Natural killer cell (primary cell): ENCODE measurements at regions not wholly inside any gene's neighbourhood (a gene's known extent, or its start where the extent isn't known, plus 50 kb on each side); places are given as distances from the start of the nearest gene placed in this dataset.

Experiments
- ATAC-seq, 3 donors: fragments of 150-1000 bp in 2 of 3; fragments of 200-7000 bp in 1 of 3; cut with Tn5 transposase; 1 replicate in 1 of 3; 2 replicates in 2 of 3; pipeline ENCODE4 v1.10.0; 2021; ENCODE audit warnings: mild to moderate bottlenecking in 2 of 3, moderate library complexity in 2 of 3
- DNase-seq, 2 donors: peaks; one replicate each; pipeline versions ENCODE4 v3.0.0 to v3.0.0-alpha.2; 2013 to 2021; ENCODE audit warnings: mixed read lengths in 1 of 2
- H3K27ac ChIP-seq: one replicate; pipeline ENCODE4 v1.5.1; 2013; ENCODE audit warnings: mild to moderate bottlenecking, low read length
- H3K27me3 ChIP-seq: one replicate; pipeline ENCODE4 v1.6.1; 2013; ENCODE audit warnings: low read length; ENCODE audit not compliant: control insufficient read depth, insufficient read depth
- H3K36me3 ChIP-seq: one replicate; pipeline ENCODE4 v1.6.1; 2013; ENCODE audit warnings: low read length; ENCODE audit not compliant: control insufficient read depth, insufficient read depth
- H3K4me1 ChIP-seq: one replicate; pipeline ENCODE4 v1.6.1; 2013; ENCODE audit warnings: low read length; ENCODE audit not compliant: control insufficient read depth, insufficient read depth
- H3K4me3 ChIP-seq: one replicate; pipeline ENCODE4 v1.5.1; 2013; ENCODE audit warnings: low read length
- H3K9me3 ChIP-seq: one replicate; pipeline ENCODE4 v1.6.1; 2013; ENCODE audit warnings: low read length; ENCODE audit not compliant: control insufficient read depth, insufficient read depth
- H3K27ac Mint-ChIP-seq, 2 donors: one replicate each; pipeline ENCODE4 v1.8.0; 2022; ENCODE audit warnings: mild to moderate bottlenecking in 2 of 2, mixed read lengths in 2 of 2, moderate library complexity in 1 of 2
- H3K27me3 Mint-ChIP-seq, 2 donors: one replicate each; pipeline ENCODE4 v1.8.0; 2022; ENCODE audit warnings: low read depth in 2 of 2, mixed read lengths in 2 of 2
- H3K36me3 Mint-ChIP-seq: one replicate; pipeline ENCODE4 v1.8.0; 2022; ENCODE audit warnings: mixed read lengths
- H3K4me1 Mint-ChIP-seq, 2 donors: one replicate each; pipeline ENCODE4 v1.8.0; 2022; ENCODE audit warnings: mixed read lengths in 2 of 2
- H3K4me3 Mint-ChIP-seq: one replicate; pipeline ENCODE4 v1.8.0; 2022; ENCODE audit warnings: mild to moderate bottlenecking, moderate library complexity, mixed read lengths
- H3K9me3 Mint-ChIP-seq, 2 donors: one replicate each; pipeline ENCODE4 v1.8.0; 2022; ENCODE audit warnings: mixed read lengths in 2 of 2
- CTCF ChIP-seq: fragments of 200-600 bp; IDR thresholded peaks from one replicate; pipeline ENCODE4 v1.8.0; 2022; ENCODE audit warnings: antibody characterized with exemption
- WGBS: methylation state at CpG from one replicate; pipeline ENCODE4 v1.1.7; 2013; ENCODE audit warnings: missing lambda C conversion rate; ENCODE audit not compliant: insufficient coverage; 5-methylcytosine and 5-hydroxymethylcytosine counted together
- intact Hi-C: fragments of 100-400 bp; cut with micrococcal nuclease; formaldehyde crosslinking; loops from one replicate; pipeline ENCODE4 v1.14.2; 2022

- peaks cover 0 to 12% of the 10 kb centered on the region in 2 donors for H3K9me3 Mint-ChIP-seq
- no peaks in the 10 kb centered on the region for H3K36me3 Mint-ChIP-seq
- no peak for TF ChIP-seq CTCF
- no peak overlapping the region for H3K27ac Mint-ChIP-seq
- Histone ChIP-seq H3K4me1 (no peaks in the 10 kb centered on the region), H3K9me3 (no peaks in the 10 kb centered on the region), H3K27ac (no peak overlapping the region), H3K4me3 (no peak overlapping the region), H3K36me3 (no peaks in the 10 kb centered on the region), H3K27me3 (no peaks in the 10 kb centered on the region)
- ATAC-seq (no peak), DNase-seq (no peak)
- intact Hi-C loops = no loop called here
- H3K4me3 Mint-ChIP-seq = no peak overlapping the region
- H3K27me3 Mint-ChIP-seq = no peaks in the 10 kb centered on the region
- no peaks in the 10 kb centered on the region for H3K4me1 Mint-ChIP-seq
Observed at GRCh38 chrX:94097868-94098267, 423.9 kb downstream of the FAM133A start.

GRCh38 chrX:94107981-94108380 lies 434.0 kb downstream of the FAM133A start:
- Mint-ChIP-seq H3K9me3 (peaks cover 0 to 3% of the 10 kb centered on the region in 2 donors), H3K27ac (no peak overlapping the region), H3K36me3 (no peaks in the 10 kb centered on the region), H3K4me3 (no peak overlapping the region), H3K4me1 (no peaks in the 10 kb centered on the region), H3K27me3 (no peaks in the 10 kb centered on the region)
- no peak for TF ChIP-seq CTCF
- H3K4me1 ChIP-seq = no peaks in the 10 kb centered on the region
- H3K4me3 ChIP-seq = no peak overlapping the region
- intact Hi-C loops = no loop called here
- no peaks in the 10 kb centered on the region for H3K36me3 ChIP-seq
- DNase-seq = no peak
- no CpG with 5 or more reads among the region's 3 CpGs for WGBS
- H3K27me3 ChIP-seq = no peaks in the 10 kb centered on the region
- no peak for ATAC-seq
- H3K27ac ChIP-seq = no peak overlapping the region
- H3K9me3 ChIP-seq = no peaks in the 10 kb centered on the region

- H3K9me3 ChIP-seq = no peaks in the 10 kb centered on the region
- DNase-seq = no peak
- no peak for ATAC-seq
- H3K4me3 ChIP-seq = no peak overlapping the region
- 75% methylated on average over 2 of the region's 2 CpGs for WGBS
- no peak overlapping the region for H3K27ac Mint-ChIP-seq
- no peaks in the 10 kb centered on the region for H3K36me3 ChIP-seq
- H3K27me3 Mint-ChIP-seq = no peaks in the 10 kb centered on the region
- no peaks in the 10 kb centered on the region for H3K4me1 ChIP-seq
- no peak for TF ChIP-seq CTCF
- intact Hi-C loops = no loop called here
- H3K36me3 Mint-ChIP-seq = no peaks in the 10 kb centered on the region
- H3K27me3 ChIP-seq = no peaks in the 10 kb centered on the region
- peaks cover 0 to 4% of the 10 kb centered on the region in 2 donors for H3K9me3 Mint-ChIP-seq
- no peak overlapping the region for H3K4me3 Mint-ChIP-seq
- no peaks in the 10 kb centered on the region for H3K4me1 Mint-ChIP-seq
- no peak overlapping the region for H3K27ac ChIP-seq
Observed at GRCh38 chrX:94114362-94114761, 440.4 kb downstream of the FAM133A start.

GRCh38 chrX:94121799-94122198 lies 447.8 kb downstream of the FAM133A start:
- intact Hi-C loops = no loop called here
- H3K27ac Mint-ChIP-seq = no peak overlapping the region

More at GRCh38 chrX:94121799-94122198, 447.8 kb downstream of the FAM133A start:
- TF ChIP-seq CTCF = no peak
- Mint-ChIP-seq H3K4me1 (no peaks in the 10 kb centered on the region), H3K9me3 (peaks cover 0 to 16% of the 10 kb centered on the region in 2 donors), H3K27me3 (no peaks in the 10 kb centered on the region), H3K4me3 (no peak overlapping the region), H3K36me3 (no peaks in the 10 kb centered on the region)
- Histone ChIP-seq H3K4me3 (no peak overlapping the region), H3K36me3 (no peaks in the 10 kb centered on the region), H3K27ac (no peak overlapping the region), H3K4me1 (no peaks in the 10 kb centered on the region), H3K27me3 (no peaks in the 10 kb centered on the region), H3K9me3 (no peaks in the 10 kb centered on the region)
- WGBS = no CpG with 5 or more reads among the region's 2 CpGs
- no peak for DNase-seq
- no peak for ATAC-seq
